Erythroblast (primary cell): ENCODE measurements at regions not wholly inside any gene's neighbourhood (a gene's known extent, or its start where the extent isn't known, plus 50 kb on each side); places are given as distances from the start of the nearest gene placed in this dataset.

ENCODE experiments used
- GATA1 ChIP-seq: IDR thresholded peaks from 2 replicates; pipeline ENCODE4 v1.6.1; 2011; ENCODE audit warnings: low read depth, mild to moderate bottlenecking, control low read depth, low read length, moderate library complexity
- POLR2A ChIP-seq: IDR thresholded peaks from 2 replicates; pipeline ENCODE4 v1.6.1; 2011; ENCODE audit warnings: mild to moderate bottlenecking, low read length

DNA sequence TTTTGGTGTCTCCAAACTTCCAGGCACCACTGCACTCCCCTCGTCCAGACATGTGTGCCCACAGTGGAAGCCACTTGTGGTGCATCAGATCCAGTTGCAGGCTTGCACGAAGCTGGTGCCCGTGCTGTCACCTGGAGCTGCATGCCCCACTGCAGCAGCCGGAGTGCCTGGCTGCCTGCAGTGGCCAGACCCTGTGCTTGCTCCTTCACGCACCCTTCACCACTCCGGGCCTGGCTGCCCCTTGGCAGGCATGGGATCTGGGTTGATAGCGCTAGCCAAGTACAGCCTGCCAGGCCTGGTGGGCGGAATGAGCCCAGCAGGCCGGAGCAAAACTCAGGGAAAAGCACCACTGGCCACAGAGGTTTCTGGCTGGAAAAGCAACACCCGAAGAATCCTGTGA, 50.2 kb upstream of the SHISA3 start:
- TF ChIP-seq POLR2A (no peak), GATA1 (no peak)
